Mesenchymal stem cell (in vitro differentiated cells and primary cell): ENCODE measurements at regions not wholly inside any gene's neighbourhood (a gene's known extent, or its start where the extent isn't known, plus 50 kb on each side); places are given as distances from the start of the nearest gene placed in this dataset.

Experiments used
- DNase-seq: peaks from one replicate; pipeline ENCODE4 v3.0.0-alpha.2; 2013
- H2AFZ ChIP-seq: one replicate; pipeline ENCODE4 v1.6.1; 2013; ENCODE audit warnings: low read depth, mild to moderate bottlenecking, control low read depth, inconsistent platforms, low read length, moderate library complexity
- H2AK5ac ChIP-seq: 2 replicates; pipeline ENCODE4 v1.6.1; 2013; ENCODE audit warnings: low read length, moderate library complexity, mild to moderate bottlenecking, inconsistent platforms; ENCODE audit not compliant: severe bottlenecking
- H2BK120ac ChIP-seq: one replicate; pipeline ENCODE4 v1.6.1; 2013; ENCODE audit warnings: low read depth, mild to moderate bottlenecking, inconsistent platforms, low read length, moderate library complexity
- H2BK12ac ChIP-seq, 2 experiments: one replicate each; pipeline ENCODE4 v1.6.1; 2013; ENCODE audit warnings: inconsistent platforms in 2 of 2, low read length in 2 of 2, mild to moderate bottlenecking in 2 of 2, moderate library complexity in 2 of 2, control low read depth in 1 of 2
- H2BK15ac ChIP-seq: one replicate; pipeline ENCODE4 v1.6.1; 2013; ENCODE audit warnings: mild to moderate bottlenecking, low read depth, inconsistent platforms; ENCODE audit not compliant: poor library complexity, severe bottlenecking
- H2BK5ac ChIP-seq: 2 replicates; pipeline ENCODE4 v1.6.1; 2013; ENCODE audit warnings: low read depth, mild to moderate bottlenecking, low read length, control low read depth, inconsistent platforms; ENCODE audit not compliant: poor library complexity, severe bottlenecking
- H3K14ac ChIP-seq, 2 experiments: one replicate each; pipeline ENCODE4 v1.6.1; 2013; ENCODE audit warnings: inconsistent platforms in 2 of 2, low read length in 2 of 2, control low read depth in 1 of 2, mild to moderate bottlenecking in 1 of 2, moderate library complexity in 1 of 2
- H3K18ac ChIP-seq, 2 experiments: one replicate each; pipeline ENCODE4 v1.6.1; 2013; ENCODE audit warnings: inconsistent platforms in 2 of 2, low read length in 2 of 2, control low read depth in 1 of 2, low read depth in 1 of 2, mild to moderate bottlenecking in 1 of 2
- H3K23ac ChIP-seq, 2 experiments: one replicate each; pipeline ENCODE4 v1.6.1; 2013; ENCODE audit warnings: inconsistent platforms in 2 of 2, low read length in 2 of 2, mild to moderate bottlenecking in 2 of 2, moderate library complexity in 2 of 2, control low read depth in 1 of 2
- H3K27ac ChIP-seq: 2 replicates; pipeline ENCODE4 v1.5.1; 2013; ENCODE audit warnings: mild to moderate bottlenecking, moderate library complexity, low read length, control low read depth, inconsistent platforms; ENCODE audit not compliant: poor library complexity, severe bottlenecking
- H3K27me3 ChIP-seq, 2 experiments: 2 replicates each; pipeline versions ENCODE4 v1.6.1 to v1.7.0; 2013; ENCODE audit warnings: low read length in 2 of 2, mild to moderate bottlenecking in 2 of 2, moderate library complexity in 2 of 2, control low read depth in 1 of 2, inconsistent platforms in 1 of 2; ENCODE audit not compliant: control insufficient read depth in 1 of 2, insufficient read depth in 1 of 2
- H3K36me3 ChIP-seq, 2 experiments: 2 replicates each; pipeline versions ENCODE4 v1.6.1 to v1.7.0; 2013; ENCODE audit warnings: low read length in 2 of 2, control low read depth in 1 of 2, inconsistent platforms in 1 of 2, low read depth in 1 of 2, mild to moderate bottlenecking in 1 of 2; ENCODE audit not compliant: insufficient read depth in 2 of 2, control insufficient read depth in 1 of 2
- H3K4ac ChIP-seq, 2 experiments: one replicate each; pipeline ENCODE4 v1.6.1; 2013; ENCODE audit warnings: inconsistent platforms in 2 of 2, low read length in 2 of 2, mild to moderate bottlenecking in 2 of 2, moderate library complexity in 2 of 2, control low read depth in 1 of 2, low read depth in 1 of 2
- H3K4me1 ChIP-seq: 2 replicates; pipeline ENCODE4 v1.6.1; 2013; ENCODE audit warnings: low read depth, low read length, control low read depth; ENCODE audit not compliant: control insufficient read depth, insufficient read depth
- H3K4me2 ChIP-seq: 2 replicates; pipeline ENCODE4 v1.6.1; 2013; ENCODE audit warnings: low read length, mild to moderate bottlenecking, inconsistent platforms; ENCODE audit not compliant: poor library complexity, severe bottlenecking
- H3K4me3 ChIP-seq, 2 experiments: 2 replicates each; pipeline versions ENCODE4 v1.5.1 to v1.7.0; 2013; ENCODE audit warnings: low read length in 2 of 2, mild to moderate bottlenecking in 2 of 2, control low read depth in 1 of 2, low read depth in 1 of 2; ENCODE audit not compliant: insufficient read depth in 1 of 2
- H3K79me1 ChIP-seq: replicated peaks from 2 replicates; pipeline ENCODE4 v1.6.1; 2013; ENCODE audit warnings: mild to moderate bottlenecking, control low read depth, low read length, inconsistent platforms; ENCODE audit not compliant: poor library complexity, severe bottlenecking
- H3K9ac ChIP-seq: 2 replicates; pipeline ENCODE4 v1.7.0; 2013; ENCODE audit warnings: mild to moderate bottlenecking, low read length, moderate library complexity
- H3K9me3 ChIP-seq: 2 replicates; pipeline ENCODE4 v1.7.0; 2013; ENCODE audit warnings: mild to moderate bottlenecking, low read length; ENCODE audit not compliant: control insufficient read depth
- H4K8ac ChIP-seq: one replicate; pipeline ENCODE4 v1.6.1; 2013; ENCODE audit warnings: inconsistent platforms, mild to moderate bottlenecking, low read length, moderate library complexity
- H4K91ac ChIP-seq: one replicate; pipeline ENCODE4 v1.6.1; 2013; ENCODE audit warnings: mild to moderate bottlenecking, low read length, inconsistent platforms
- WGBS: methylation state at CpG from one replicate; pipeline ENCODE4 v1.1.7; 2013; ENCODE audit warnings: mixed read lengths; 5-methylcytosine and 5-hydroxymethylcytosine counted together

DNA sequence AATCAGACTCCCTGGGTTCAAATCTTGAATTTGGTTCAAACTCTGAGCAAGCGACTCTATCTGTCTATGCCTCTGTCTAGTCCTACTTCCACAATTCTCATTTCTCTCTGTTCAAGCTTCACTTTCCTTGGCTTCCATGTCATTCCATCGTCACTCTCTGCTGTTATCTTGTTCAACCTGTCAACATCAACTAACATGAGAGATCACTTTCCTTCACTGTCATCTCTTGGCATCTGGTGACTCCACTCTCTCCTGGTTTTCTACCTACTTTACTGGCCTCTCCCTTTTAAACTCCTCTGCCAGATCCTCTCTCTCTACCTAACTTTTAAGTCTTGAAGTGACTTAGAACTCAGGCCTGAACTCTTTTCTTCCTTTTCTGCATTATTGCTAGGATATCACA is 240.2 kb downstream of the BCAT1 start:
- Histone ChIP-seq H2BK15ac (no peak overlapping the region), H3K36me3 (no peaks in the 10 kb centered on the region), H2AK5ac (no peak overlapping the region), H3K23ac (no peak overlapping the region), H3K27me3 (no peaks in the 10 kb centered on the region), H2AFZ (no peak overlapping the region), H4K8ac (no peak overlapping the region), H2BK120ac (no peak overlapping the region), H3K4me2 (no peak overlapping the region), H3K9ac (no peak overlapping the region), H3K27ac (no peak overlapping the region), H2BK12ac (peak overlapping the region in 1 of 2 experiments; percentile 52), H3K18ac (no peak overlapping the region), H4K91ac (no peak overlapping the region), H3K4ac (peak overlapping the region in 1 of 2 experiments; percentile 16), H3K9me3 (no peaks in the 10 kb centered on the region), H3K4me3 (no peak overlapping the region), H3K14ac (no peak overlapping the region), H3K79me1 (no peaks in the 10 kb centered on the region), H2BK5ac (no peak overlapping the region), H3K4me1 (no peaks in the 10 kb centered on the region)
- DNase-seq: no peak
- 86% methylated on average over 2 of the region's 2 CpGs for WGBS

DNA sequence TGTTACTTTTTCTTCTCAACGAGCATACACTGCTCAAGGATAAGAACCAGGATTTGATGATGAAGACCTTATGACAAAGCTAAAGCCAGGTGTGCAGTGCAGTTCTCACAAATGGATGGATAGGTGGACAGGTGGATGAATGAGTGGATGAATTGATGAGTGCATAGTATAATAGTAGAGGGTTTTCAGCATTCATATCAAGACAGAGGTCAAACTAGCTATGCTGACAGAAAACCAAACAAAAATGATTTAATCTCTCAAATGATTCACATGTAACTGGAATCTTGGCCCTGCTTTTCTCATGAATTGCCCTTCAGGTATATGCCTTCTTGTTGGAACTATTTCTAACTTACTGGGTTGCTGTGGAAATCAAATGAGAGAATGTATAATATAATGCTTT is 240.9 kb downstream of the BCAT1 start:
- Histone ChIP-seq H3K27ac (no peak overlapping the region), H3K9ac (no peak overlapping the region), H3K23ac (no peak overlapping the region), H3K18ac (no peak overlapping the region), H3K4me2 (no peak overlapping the region), H2AK5ac (no peak overlapping the region), H3K14ac (no peak overlapping the region), H3K27me3 (no peaks in the 10 kb centered on the region), H2BK12ac (no peak overlapping the region), H2AFZ (no peak overlapping the region), H3K79me1 (no peaks in the 10 kb centered on the region), H2BK5ac (no peak overlapping the region), H3K9me3 (no peaks in the 10 kb centered on the region), H3K36me3 (no peaks in the 10 kb centered on the region), H3K4ac (no peak overlapping the region), H2BK15ac (no peak overlapping the region), H4K91ac (no peak overlapping the region), H3K4me3 (no peak overlapping the region), H3K4me1 (no peaks in the 10 kb centered on the region), H2BK120ac (no peak overlapping the region), H4K8ac (no peak overlapping the region)
- no peak for DNase-seq
- 95% methylated on average over 1 of the region's 1 CpG for WGBS

DNA sequence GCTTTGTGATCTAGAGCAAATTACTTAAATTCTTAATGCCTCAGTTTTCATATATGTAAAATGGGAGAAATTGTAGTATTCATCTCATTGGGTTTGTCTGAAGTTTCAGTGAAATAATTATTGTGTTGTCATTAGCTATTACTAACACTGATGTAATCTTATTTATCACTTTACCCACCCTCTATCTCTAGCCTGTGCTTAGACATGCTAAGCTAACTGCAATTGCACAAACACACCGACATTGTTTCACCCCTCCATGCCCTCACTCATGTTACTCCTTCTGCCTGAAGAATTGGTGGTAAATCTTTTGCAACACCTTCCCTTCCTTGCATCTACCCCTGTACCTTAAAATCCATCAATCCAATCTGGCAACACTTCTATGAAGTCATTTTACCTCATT is 241.6 kb downstream of the BCAT1 start:
- 94% methylated on average over 1 of the region's 1 CpG for WGBS
- H3K27ac ChIP-seq: no peak overlapping the region
- no peak overlapping the region for H2AFZ ChIP-seq
- no peak overlapping the region for H3K14ac ChIP-seq
- H3K18ac ChIP-seq: no peak overlapping the region
- no peaks in the 10 kb centered on the region for H3K4me1 ChIP-seq
- H3K4ac ChIP-seq: no peak overlapping the region
- H2BK120ac ChIP-seq: no peak overlapping the region
- H2BK5ac ChIP-seq: no peak overlapping the region
- no peak overlapping the region for H3K23ac ChIP-seq
- no peaks in the 10 kb centered on the region for H3K27me3 ChIP-seq
- no peaks in the 10 kb centered on the region for H3K79me1 ChIP-seq
- H3K4me2 ChIP-seq: no peak overlapping the region
- no peaks in the 10 kb centered on the region for H3K36me3 ChIP-seq
- H4K91ac ChIP-seq: no peak overlapping the region
- DNase-seq: no peak
- no peak overlapping the region for H3K9ac ChIP-seq
- no peak overlapping the region for H2BK15ac ChIP-seq
- no peak overlapping the region for H2AK5ac ChIP-seq
- H3K4me3 ChIP-seq: no peak overlapping the region
- no peak overlapping the region for H4K8ac ChIP-seq
- H3K9me3 ChIP-seq: no peaks in the 10 kb centered on the region
- H2BK12ac ChIP-seq: no peak overlapping the region

DNA sequence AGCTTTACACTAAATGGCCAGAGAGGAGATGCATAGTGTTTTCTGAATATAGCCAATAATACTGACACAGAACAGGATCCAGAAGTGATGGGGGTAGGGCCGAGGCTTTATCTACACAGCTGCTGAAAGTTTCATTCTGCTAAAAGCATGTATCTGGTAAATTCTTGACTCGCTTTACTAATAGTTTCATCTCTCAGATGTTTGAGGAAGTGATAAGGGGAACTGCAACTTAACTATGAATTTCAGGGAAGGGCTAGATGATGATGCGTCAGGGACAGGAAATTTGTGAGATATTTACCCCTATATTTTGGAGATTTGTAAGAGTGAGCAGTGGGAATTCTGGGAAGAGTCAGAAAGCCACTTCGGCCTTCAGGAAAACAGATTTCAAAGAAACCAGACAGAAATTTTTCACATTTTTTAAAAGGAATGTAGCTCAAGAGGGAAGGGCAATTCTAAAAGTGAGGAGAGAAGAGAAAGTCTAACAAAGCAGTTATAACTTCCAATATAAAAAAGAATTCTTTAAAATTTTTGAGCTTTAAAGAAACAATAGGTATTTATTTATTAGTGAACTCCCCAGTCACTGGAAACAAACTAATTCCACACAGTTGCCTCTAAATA is 243.1 kb downstream of the BCAT1 start:
- H3K9me3 ChIP-seq: peaks cover 4% of the 10 kb centered on the region
- H4K8ac ChIP-seq: no peak overlapping the region
- no peak for DNase-seq
- H2AFZ ChIP-seq: no peak overlapping the region
- H2BK15ac ChIP-seq: no peak overlapping the region
- no peaks in the 10 kb centered on the region for H3K36me3 ChIP-seq
- WGBS: 64% methylated on average over 3 of the region's 4 CpGs
- no peak overlapping the region for H3K18ac ChIP-seq
- H2BK120ac ChIP-seq: no peak overlapping the region
- no peak overlapping the region for H3K4ac ChIP-seq
- peak overlapping the region; percentile 20 for H3K9ac ChIP-seq
- no peak overlapping the region for H3K4me2 ChIP-seq
- H3K27ac ChIP-seq: no peak overlapping the region
- H2BK5ac ChIP-seq: no peak overlapping the region
- no peak overlapping the region for H4K91ac ChIP-seq
- no peak overlapping the region for H3K4me3 ChIP-seq
- H3K23ac ChIP-seq: no peak overlapping the region
- no peaks in the 10 kb centered on the region for H3K4me1 ChIP-seq
- no peak overlapping the region for H2AK5ac ChIP-seq
- H2BK12ac ChIP-seq: no peak overlapping the region
- no peak overlapping the region for H3K14ac ChIP-seq
- no peaks in the 10 kb centered on the region for H3K27me3 ChIP-seq
- no peaks in the 10 kb centered on the region for H3K79me1 ChIP-seq
